Sigmoid colon (tissue), 6 donors: ENCODE measurements at regions not wholly inside any gene's neighbourhood (a gene's known extent, or its start where the extent isn't known, plus 50 kb on each side); places are given as distances from the start of the nearest gene placed in this dataset.

ENCODE experiments used
- DNase-seq: peaks from one replicate; pipeline ENCODE4 v3.0.0-alpha.2; 2019
- H3K27ac ChIP-seq, 4 donors: fragments of 200-600 bp; sonication (generic); one replicate each; pipeline ENCODE4 v1.5.1; 2016 to 2019; ENCODE audit warnings: mild to moderate bottlenecking in 1 of 4
- H3K27me3 ChIP-seq, 3 donors: fragments of 200-600 bp; sonication (generic); one replicate each; pipeline ENCODE4 v1.5.1; 2019; ENCODE audit warnings: mild to moderate bottlenecking in 1 of 3
- H3K36me3 ChIP-seq, 4 donors: fragments of 200-600 bp; sonication (generic); one replicate each; pipeline ENCODE4 v1.5.1; 2016 to 2019
- H3K4me1 ChIP-seq, 4 donors: fragments of 200-600 bp; sonication (generic); one replicate each; pipeline ENCODE4 v1.5.1; 2017 to 2019
- H3K4me3 ChIP-seq, 4 donors: fragments of 200-600 bp; sonication (generic); one replicate each; pipeline ENCODE4 v1.5.1; 2017 to 2019; ENCODE audit warnings: mild to moderate bottlenecking in 2 of 4, moderate library complexity in 1 of 4
- H3K9me3 ChIP-seq, 4 donors: fragments of 200-600 bp in 3 of 4; sonication (generic) in 3 of 4; one replicate each; pipeline versions ENCODE4 v1.5.1 to v1.6.1; 2013 to 2019
- CTCF ChIP-seq, 4 experiments: fragments of 450-650 bp in 3 of 4; fragments of 200-600 bp in 1 of 4; IDR thresholded peaks; one replicate each; pipeline ENCODE4 v1.5.1; 2016 to 2019; ENCODE audit warnings: antibody characterized with exemption in 4 of 4, mild to moderate bottlenecking in 3 of 4, moderate library complexity in 2 of 4
- EP300 ChIP-seq, 4 donors: sonication (generic); formaldehyde crosslinking; IDR thresholded peaks; one replicate each; pipeline ENCODE4 v1.6.1; 2017; ENCODE audit warnings: antibody characterized with exemption in 4 of 4
- POLR2A ChIP-seq, 2 donors: fragments of 450-650 bp; IDR thresholded peaks; one replicate each; pipeline ENCODE4 v1.6.1; 2016; ENCODE audit warnings: antibody characterized with exemption in 2 of 2, mild to moderate bottlenecking in 2 of 2, moderate library complexity in 2 of 2
- POLR2AphosphoS5 ChIP-seq, 4 donors: sonication (generic); formaldehyde crosslinking; IDR thresholded peaks; one replicate each; pipeline ENCODE4 v1.6.1; 2017; ENCODE audit warnings: antibody characterized with exemption in 4 of 4
- WGBS, 2 donors: extraction: QIAGEN DNeasy Blood & Tissue Kit; methylation state at CpG; one replicate each; pipeline ENCODE4 v1.1.7; 2013; 5-methylcytosine and 5-hydroxymethylcytosine counted together
- intact Hi-C: fragments of 100-400 bp; cut with DNase I; formaldehyde crosslinking; loops from one replicate; pipeline ENCODE4 v1.15.1; 2023
- donor health status: healthy with polysubstance abuse.
- donor health status: healthy.

DNA sequence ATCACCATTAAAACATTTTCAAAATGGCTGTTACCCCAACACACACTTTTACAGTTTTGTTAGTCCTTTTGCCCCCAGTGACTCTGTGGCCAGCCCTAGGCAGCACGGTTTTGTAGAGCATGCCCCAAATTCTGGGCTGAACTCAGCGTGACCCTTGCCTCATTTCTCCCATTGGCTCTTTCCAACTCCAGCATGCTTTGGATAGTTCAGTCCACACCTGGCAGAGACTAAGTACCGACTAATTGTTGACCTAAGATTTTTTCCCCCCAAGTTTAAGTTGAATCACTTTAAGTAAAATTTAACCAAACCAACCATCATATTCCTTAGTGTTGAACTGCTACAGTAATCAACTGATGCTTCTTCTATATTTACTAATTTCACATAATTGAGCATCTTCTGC, 62.4 kb upstream of the LRRC8B start:
- TF ChIP-seq POLR2AphosphoS5 (IDR thresholded peaks at IDR 0.05) (no peak), EP300 (IDR thresholded peaks at IDR 0.05) (no peak), POLR2A (IDR thresholded peaks at IDR 0.05) (no peak), CTCF (IDR thresholded peaks at IDR 0.05) (no peak)

GRCh38 chr1:89464008-89464407, 60.6 kb upstream of the LRRC8B start:
- no peaks in the 10 kb centered on the region for H3K27me3 ChIP-seq
- intact Hi-C loops = no loop called here
- H3K4me3 ChIP-seq = no peak overlapping the region
- WGBS, 2 donors = 39 to 41% methylated on average over 2 of the region's 2 CpGs
- H3K27ac ChIP-seq = no peak overlapping the region
- H3K4me1 ChIP-seq = no peaks in the 10 kb centered on the region
- TF ChIP-seq CTCF (IDR thresholded peaks at IDR 0.05) = no peak
- no peak for TF ChIP-seq EP300 (IDR thresholded peaks at IDR 0.05)
- TF ChIP-seq POLR2A (IDR thresholded peaks at IDR 0.05) = no peak
- no peak for TF ChIP-seq POLR2AphosphoS5 (IDR thresholded peaks at IDR 0.05)
- no peaks in the 10 kb centered on the region for H3K9me3 ChIP-seq
- no peak for DNase-seq
- no peaks in the 10 kb centered on the region for H3K36me3 ChIP-seq

More for the DNA sequence above, 62.4 kb upstream of the LRRC8B start:
- no peak for DNase-seq
- H3K27me3 ChIP-seq = no peaks in the 10 kb centered on the region
- H3K4me1 ChIP-seq = no peaks in the 10 kb centered on the region
- no peaks in the 10 kb centered on the region for H3K9me3 ChIP-seq
- intact Hi-C loops = no loop called here
- no peak overlapping the region for H3K27ac ChIP-seq
- whole genome bisulfite sequencing, 2 donors = 69 to 77% methylated on average over 3 of the region's 3 CpGs
- H3K4me3 ChIP-seq = no peak overlapping the region
- no peaks in the 10 kb centered on the region for H3K36me3 ChIP-seq

DNA sequence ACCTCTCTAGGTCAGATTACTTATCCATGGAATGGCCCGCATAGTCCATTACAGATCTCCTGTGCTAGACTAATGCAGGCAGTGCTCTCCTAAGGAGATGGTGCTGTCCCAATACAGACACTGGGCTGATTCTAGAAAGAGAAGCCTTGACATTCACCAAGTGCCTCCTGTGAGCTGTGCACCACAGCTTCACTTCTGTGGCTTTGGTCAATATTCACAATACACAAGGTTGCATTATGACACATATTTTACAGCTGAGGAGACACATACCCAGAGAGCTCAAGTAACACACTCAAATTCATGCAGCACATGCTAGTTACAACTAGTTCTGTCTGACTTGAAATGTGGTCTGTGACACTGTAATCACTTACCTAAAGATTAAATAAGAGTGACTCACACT, 59.4 kb upstream of the LRRC8B start:
- no peaks in the 10 kb centered on the region for H3K4me1 ChIP-seq
- TF ChIP-seq POLR2AphosphoS5 (IDR thresholded peaks at IDR 0.05) = no peak
- no peak for TF ChIP-seq CTCF (IDR thresholded peaks at IDR 0.05)
- no peak for TF ChIP-seq EP300 (IDR thresholded peaks at IDR 0.05)
- TF ChIP-seq POLR2A (IDR thresholded peaks at IDR 0.05) = no peak
- no peaks in the 10 kb centered on the region for H3K36me3 ChIP-seq
- H3K27ac ChIP-seq = no peak overlapping the region
- 97 to 98% methylated on average over 1 of the region's 1 CpG for whole genome bisulfite sequencing, 2 donors
- no peak overlapping the region for H3K4me3 ChIP-seq
- H3K27me3 ChIP-seq = no peaks in the 10 kb centered on the region
- no peaks in the 10 kb centered on the region for H3K9me3 ChIP-seq
- DNase-seq = no peak
- intact Hi-C loops = no loop called here

- no peaks in the 10 kb centered on the region for H3K9me3 ChIP-seq
- no peak overlapping the region for H3K27ac ChIP-seq
- H3K27me3 ChIP-seq = no peaks in the 10 kb centered on the region
- TF ChIP-seq CTCF (IDR thresholded peaks at IDR 0.05) = no peak
- TF ChIP-seq EP300 (IDR thresholded peaks at IDR 0.05) = no peak
- no peak for TF ChIP-seq POLR2A (IDR thresholded peaks at IDR 0.05)
- TF ChIP-seq POLR2AphosphoS5 (IDR thresholded peaks at IDR 0.05) = no peak
- WGBS, 2 donors = 46 to 68% methylated on average over 6 of the region's 6 CpGs
- no peak overlapping the region for H3K4me3 ChIP-seq
- DNase-seq = no peak
- intact Hi-C loops = no loop called here
- H3K4me1 ChIP-seq = no peaks in the 10 kb centered on the region
- H3K36me3 ChIP-seq = no peaks in the 10 kb centered on the region
Measured at GRCh38 chr1:89466307-89466930, 58.2 kb upstream of the LRRC8B start.

DNA sequence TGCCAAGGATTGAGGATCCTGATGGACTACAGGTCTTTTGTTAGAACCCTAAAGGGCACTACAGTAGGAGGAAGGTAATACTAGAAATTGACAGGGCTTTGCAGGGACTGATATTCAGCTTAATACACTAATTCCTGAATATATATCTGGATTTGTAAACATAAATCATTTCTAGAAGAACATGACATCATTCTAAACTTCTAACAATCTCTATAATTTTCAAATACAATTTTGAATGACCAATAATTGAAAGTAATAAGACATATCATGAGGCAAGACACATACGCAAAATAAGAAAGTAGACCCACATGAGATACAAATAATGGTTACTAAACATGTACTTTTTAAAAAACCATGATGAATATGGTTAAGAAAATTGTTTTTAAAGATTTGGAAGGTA, 52.4 kb upstream of the LRRC8B start:
- intact Hi-C loops = no loop called here
- H3K4me3 ChIP-seq = no peak overlapping the region
- no peaks in the 10 kb centered on the region for H3K4me1 ChIP-seq
- WGBS, 2 donors = 95 to 99% methylated on average over 1 of the region's 1 CpG
- no peaks in the 10 kb centered on the region for H3K9me3 ChIP-seq
- no peak overlapping the region for H3K27ac ChIP-seq
- no peak for DNase-seq
- TF ChIP-seq POLR2A (IDR thresholded peaks at IDR 0.05) = no peak
- TF ChIP-seq CTCF (IDR thresholded peaks at IDR 0.05) = no peak
- TF ChIP-seq POLR2AphosphoS5 (IDR thresholded peaks at IDR 0.05) = no peak
- no peak for TF ChIP-seq EP300 (IDR thresholded peaks at IDR 0.05)
- no peaks in the 10 kb centered on the region for H3K36me3 ChIP-seq
- H3K27me3 ChIP-seq = no peaks in the 10 kb centered on the region
